GM12864 (cell line): ENCODE measurements at regions not wholly inside any gene's neighbourhood (a gene's known extent, or its start where the extent isn't known, plus 50 kb on each side); places are given as distances from the start of the nearest gene placed in this dataset.

Experiments used
- DNase-seq: peaks from one replicate; pipeline ENCODE4 v3.0.0-alpha.2; 2011; ENCODE audit warnings: low read depth
- H3K4me3 ChIP-seq: 2 replicates; pipeline ENCODE4 v1.5.1; 2011; ENCODE audit warnings: mild to moderate bottlenecking, low read depth, low read length, control low read depth
- TF ChIP-seq, protein P1 (sequence below): IDR thresholded peaks from 2 replicates; pipeline ENCODE4 v1.5.1; 2011; ENCODE audit warnings: low read depth, mild to moderate bottlenecking, moderate library complexity, low read length, control low read depth, inconsistent platforms; ENCODE audit errors: missing control alignments

DNA sequence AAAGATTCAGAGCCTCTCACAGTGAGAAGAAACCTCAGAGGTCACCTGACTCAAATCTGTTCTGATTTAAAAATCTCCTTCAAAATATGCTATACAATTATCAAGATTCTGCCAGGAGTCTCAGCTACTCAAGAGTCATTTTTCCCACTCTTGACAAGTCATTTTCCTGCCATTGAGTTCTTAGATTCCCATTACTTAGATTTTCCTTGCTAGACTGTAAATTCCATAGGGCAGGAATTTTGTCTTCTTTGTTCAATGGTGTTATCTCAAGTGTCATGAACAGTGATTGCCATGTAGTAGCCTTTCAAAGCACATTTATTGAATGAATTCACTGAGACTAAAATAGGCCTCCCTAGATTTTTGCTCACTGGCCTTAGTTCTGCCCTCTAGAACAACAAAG, 95.9 kb downstream of the PCTP start:
- TF ChIP-seq, protein P1, sequence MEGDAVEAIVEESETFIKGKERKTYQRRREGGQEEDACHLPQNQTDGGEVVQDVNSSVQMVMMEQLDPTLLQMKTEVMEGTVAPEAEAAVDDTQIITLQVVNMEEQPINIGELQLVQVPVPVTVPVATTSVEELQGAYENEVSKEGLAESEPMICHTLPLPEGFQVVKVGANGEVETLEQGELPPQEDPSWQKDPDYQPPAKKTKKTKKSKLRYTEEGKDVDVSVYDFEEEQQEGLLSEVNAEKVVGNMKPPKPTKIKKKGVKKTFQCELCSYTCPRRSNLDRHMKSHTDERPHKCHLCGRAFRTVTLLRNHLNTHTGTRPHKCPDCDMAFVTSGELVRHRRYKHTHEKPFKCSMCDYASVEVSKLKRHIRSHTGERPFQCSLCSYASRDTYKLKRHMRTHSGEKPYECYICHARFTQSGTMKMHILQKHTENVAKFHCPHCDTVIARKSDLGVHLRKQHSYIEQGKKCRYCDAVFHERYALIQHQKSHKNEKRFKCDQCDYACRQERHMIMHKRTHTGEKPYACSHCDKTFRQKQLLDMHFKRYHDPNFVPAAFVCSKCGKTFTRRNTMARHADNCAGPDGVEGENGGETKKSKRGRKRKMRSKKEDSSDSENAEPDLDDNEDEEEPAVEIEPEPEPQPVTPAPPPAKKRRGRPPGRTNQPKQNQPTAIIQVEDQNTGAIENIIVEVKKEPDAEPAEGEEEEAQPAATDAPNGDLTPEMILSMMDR = no peak
- no peak overlapping the region for H3K4me3 ChIP-seq
- DNase-seq = no peak

DNA sequence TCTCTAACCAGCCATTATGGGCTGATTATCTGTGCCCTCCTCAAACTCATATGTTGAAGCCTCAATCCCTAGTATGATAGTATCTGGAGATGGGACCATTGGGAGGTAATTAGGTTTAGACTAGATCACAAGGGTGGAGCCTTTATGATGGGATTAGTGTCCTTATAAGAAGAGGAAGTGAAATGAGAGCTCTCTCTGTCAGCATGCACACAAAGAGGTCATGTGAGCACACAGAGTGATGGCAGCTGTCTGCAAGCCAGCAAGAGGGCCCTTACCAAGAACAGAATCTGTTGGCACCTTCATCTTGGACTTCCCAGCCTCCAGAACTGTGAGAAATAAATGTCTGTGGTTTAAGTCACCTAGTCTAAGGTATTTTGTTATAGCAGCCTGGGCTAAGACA, 101.9 kb downstream of the PCTP start:
- TF ChIP-seq, protein P1 = no peak
- DNase-seq = no peak
- H3K4me3 ChIP-seq = no peak overlapping the region

DNA sequence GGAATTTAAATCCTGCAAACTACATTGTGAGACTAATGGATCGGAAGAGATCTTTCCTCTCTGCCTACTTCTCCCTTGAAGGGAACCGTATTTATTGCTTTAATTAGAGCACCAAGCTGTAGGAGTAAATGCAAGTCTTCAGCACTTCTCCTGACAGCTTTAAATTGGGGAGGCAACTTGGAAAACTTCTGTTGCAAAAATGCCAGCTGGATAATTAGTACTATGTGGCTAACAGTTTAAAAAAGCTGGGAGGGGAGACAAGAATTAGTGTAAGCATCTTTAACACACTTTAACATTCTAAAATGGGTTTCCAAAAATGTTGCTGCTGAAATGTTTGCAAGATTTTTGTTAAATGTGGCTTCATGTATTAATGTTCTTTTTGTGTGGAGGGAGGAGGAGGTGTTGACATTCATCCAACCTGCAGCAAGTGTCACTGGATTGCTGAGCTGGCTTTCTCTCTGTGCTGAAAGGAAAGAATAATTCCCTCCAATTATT, 108.5 kb downstream of the PCTP start:
- no peak overlapping the region for H3K4me3 ChIP-seq
- TF ChIP-seq, protein P1 = no peak
- DNase-seq = no peak

DNA sequence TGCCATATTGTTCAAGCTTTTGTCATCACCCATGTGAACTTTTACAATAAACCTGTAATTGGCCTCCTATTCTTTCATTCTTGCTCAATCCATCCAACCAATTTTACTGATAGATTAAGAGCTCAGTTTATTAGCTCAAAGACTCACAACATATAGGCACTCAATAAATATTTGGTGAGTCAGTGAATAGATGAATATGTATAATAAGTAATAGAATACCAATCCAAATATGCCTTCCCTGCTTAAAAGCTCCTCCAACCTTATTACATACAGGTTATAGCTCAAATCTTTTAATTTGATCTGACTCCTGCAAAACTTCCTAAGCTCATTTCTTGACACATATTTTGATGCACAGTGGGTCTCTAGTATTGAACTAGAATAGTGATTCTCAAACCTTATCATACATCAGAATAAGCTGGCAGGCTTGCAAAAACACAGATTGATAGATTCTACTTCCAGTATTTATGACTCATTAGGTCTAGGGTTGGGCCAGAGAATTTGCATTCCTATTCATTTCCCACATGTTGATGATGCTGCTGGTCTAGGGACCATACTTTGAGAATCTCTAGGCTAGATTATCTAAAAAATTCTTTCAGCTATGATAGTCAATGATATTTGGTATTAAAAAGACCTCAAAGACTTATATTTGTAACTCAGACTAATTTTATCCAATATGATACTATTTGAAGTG, 114.4 kb downstream of the PCTP start:
- DNase-seq = no peak
- TF ChIP-seq, protein P1 = no peak
- no peak overlapping the region for H3K4me3 ChIP-seq

DNA sequence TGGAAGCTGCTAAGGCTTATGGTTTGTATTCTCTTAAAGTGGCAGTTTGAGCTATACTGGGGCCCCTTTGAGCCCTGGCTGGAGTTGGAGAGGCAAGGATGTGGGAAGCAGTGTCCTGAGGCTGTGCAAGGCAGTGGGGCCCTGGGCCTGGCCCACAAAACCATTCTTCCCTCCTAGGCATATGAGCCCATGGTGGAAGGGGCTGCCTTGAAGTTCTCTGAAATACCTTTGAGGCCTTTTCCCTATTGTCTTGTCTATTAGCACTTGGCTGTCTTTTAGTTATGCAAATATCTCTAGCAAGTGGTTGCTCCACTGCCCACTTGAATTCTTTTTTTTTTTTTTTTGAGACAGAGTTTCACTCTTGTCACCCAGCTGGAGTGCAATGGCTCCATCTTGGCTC, 119.2 kb downstream of the PCTP start:
- no peak for DNase-seq
- H3K4me3 ChIP-seq = no peak overlapping the region
- TF ChIP-seq, protein P1 = no peak

DNA sequence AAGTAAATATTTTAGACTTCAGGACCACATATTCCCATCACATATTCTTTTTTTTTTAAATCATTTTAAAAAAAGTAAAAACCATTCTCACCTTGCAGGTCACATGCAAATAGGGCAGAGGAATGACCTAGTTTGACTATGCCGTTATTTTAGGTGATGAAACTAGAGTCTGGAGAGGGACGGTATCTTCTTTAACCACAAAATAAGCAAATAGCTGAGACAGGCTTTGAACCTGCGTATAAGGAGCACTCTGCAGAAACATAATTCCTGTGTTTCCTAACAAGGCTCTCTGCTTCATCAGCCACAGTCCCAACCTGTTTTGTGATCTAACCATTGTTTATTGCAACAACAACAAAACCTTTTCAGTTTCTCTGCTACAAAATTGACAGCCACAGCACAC, 121.5 kb downstream of the PCTP start:
- no peak overlapping the region for H3K4me3 ChIP-seq
- no peak for DNase-seq
- TF ChIP-seq, protein P1 = no peak
